AG09319 (cell line): ENCODE measurements at regions not wholly inside any gene's neighbourhood (a gene's known extent, or its start where the extent isn't known, plus 50 kb on each side); places are given as distances from the start of the nearest gene placed in this dataset.
"Not testable (repeated sequence)": the region's sequence is repeated elsewhere in the genome, so short reads cannot be mapped to it uniquely, and the experiment has no call there.

Source experiments
- DNase-seq: peaks from one replicate; pipeline ENCODE4 v3.0.0-alpha.2; 2010; ENCODE audit warnings: low read depth; ENCODE audit errors: extremely low read depth
- TF ChIP-seq, protein P1 (sequence below): IDR thresholded peaks from 2 replicates; pipeline ENCODE4 v1.5.1; 2011; ENCODE audit warnings: low read depth, mild to moderate bottlenecking, inconsistent platforms, low read length, moderate library complexity

DNA sequence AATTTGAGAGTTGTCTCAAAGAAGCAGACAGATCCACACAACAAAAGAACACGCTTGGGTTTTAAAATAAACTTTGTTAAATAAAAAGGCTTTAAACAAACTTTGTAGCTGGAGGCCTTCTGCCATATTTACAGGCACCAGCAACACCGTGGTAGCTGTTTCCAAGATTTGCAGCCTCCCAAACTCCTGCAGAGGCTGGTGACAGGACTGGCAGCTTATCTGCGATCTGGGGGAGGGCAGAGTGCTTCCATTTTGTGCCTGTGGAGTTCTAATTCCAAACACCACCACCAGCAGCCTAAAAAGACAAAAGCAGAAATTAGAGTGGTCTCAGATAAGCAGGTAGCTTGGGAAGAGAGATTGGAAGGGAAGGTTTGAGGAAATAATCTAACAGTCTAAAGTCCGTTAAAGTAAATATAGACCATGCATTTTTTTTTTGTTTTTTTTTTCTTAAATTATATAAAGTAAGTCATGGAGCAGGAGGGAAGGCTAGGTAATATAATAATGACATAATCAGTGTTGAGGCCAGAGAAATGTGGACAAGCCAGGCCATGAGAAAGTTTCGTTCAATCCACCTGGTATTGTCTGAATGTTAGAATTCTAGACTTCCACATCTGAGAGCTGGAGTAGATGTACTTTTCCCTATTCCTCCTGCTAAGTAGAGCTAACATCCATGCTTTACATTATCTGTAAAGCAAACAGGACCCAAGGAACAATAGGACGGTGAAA is 69.6 kb upstream of the TMEM132D start:
- no peak for DNase-seq
- TF ChIP-seq, protein P1, sequence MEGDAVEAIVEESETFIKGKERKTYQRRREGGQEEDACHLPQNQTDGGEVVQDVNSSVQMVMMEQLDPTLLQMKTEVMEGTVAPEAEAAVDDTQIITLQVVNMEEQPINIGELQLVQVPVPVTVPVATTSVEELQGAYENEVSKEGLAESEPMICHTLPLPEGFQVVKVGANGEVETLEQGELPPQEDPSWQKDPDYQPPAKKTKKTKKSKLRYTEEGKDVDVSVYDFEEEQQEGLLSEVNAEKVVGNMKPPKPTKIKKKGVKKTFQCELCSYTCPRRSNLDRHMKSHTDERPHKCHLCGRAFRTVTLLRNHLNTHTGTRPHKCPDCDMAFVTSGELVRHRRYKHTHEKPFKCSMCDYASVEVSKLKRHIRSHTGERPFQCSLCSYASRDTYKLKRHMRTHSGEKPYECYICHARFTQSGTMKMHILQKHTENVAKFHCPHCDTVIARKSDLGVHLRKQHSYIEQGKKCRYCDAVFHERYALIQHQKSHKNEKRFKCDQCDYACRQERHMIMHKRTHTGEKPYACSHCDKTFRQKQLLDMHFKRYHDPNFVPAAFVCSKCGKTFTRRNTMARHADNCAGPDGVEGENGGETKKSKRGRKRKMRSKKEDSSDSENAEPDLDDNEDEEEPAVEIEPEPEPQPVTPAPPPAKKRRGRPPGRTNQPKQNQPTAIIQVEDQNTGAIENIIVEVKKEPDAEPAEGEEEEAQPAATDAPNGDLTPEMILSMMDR, result no peak

DNA sequence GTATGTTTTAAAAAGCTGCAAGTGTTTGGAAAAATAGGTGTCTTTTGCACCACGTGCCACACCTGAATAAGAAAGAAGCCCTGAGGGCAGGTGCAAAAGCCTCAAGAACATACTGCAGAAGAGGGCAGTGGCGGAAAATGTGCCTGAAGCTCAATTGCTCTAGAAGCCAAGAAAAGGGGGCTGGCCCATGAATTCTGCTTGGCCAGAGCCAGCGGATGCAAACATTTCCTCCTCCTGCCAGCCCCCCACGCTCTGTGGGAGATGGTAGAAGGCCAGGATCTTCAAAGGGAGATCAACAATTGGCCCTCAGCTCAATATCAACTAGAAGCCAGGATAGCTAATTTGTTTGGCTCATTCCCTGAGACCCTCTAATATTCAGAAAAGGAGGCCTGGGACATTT is 80.3 kb upstream of the TMEM132D start:
- no peak for DNase-seq
- TF ChIP-seq, protein P1, result no peak

DNA sequence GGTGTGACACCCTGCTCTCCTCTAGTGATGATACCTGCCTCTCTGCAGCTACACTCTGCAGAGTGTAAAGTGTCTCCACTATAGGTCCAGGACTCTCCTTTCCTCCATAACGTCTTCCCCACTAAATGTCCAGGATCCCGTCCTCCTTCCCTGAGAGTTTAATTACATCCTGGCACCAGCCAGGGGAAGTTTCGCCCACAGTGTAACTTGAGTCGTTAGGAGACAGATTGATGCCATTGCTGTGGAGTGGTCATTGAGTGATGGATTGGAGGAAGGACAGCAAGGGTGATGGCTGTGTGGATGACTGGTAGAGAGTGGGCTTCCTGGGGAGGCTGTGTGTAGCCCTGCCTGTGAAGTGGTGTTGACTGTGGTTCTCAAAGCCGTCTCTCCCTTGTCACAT is 84.0 kb upstream of the TMEM132D start:
- TF ChIP-seq, protein P1, result no peak
- DNase-seq, result no peak

DNA sequence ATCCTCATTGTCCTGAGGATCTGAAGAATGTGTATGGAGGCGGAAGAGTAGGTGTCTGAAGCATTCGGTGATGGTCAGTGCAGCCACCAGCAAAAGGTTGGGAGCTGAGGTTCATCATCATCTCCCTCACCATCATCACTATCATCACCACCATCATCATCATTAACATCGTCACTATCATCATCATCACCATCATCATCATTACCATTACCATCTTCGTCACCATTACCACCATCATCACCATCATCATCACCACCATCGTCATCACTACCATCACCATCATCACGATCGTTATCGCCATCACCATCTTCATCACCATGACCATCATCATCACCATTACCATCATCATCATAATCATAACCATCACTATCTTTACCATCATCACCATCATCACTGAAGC is 90.8 kb upstream of the TMEM132D start:
- TF ChIP-seq, protein P1, result no peak
- no peak for DNase-seq

DNA sequence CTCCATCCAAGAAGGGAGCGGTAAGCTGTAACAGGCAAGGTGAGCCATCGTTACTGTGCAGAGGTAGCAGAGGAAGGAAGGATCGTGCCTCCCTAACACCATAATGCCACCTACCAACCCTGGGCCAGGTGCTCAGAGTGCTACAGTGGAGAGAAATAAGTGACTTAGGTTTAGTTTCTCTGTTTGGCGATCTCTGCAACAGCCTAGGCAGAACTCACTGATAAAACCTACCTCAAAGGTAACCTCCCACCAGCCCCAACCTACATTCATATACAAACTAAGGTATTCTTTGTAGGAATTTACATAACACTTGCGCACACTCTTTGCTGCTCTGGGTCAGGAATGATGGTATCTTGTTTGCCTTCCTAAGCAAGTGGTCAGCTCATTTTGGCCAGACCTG is 93.4 kb upstream of the TMEM132D start:
- TF ChIP-seq, protein P1, result no peak
- no peak for DNase-seq

DNA sequence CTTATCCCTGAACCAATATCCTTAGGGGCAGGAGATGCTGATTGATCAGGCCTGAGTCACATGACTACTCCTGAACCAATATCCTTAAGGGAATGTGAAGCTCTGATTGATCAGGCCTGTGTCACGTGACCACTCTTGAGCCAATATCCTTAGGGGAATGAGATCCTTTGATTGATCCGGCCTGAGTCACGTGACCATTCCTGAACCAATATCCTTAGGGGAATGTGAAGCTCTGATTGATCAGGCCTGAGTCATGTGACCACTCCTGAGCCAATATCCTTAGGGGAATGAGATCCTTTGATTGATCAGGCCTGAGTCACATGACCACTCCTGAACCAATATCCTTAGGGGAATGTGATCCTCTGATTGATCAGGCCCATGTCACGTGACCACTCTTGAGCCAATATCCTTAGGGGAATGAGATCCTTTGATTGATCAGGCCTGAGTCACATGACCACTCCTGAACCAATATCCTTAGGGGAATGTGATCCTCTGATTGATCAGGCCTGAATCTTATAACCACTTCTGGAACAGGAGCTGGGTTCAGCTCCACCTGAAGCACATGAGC is 100.6 kb upstream of the TMEM132D start:
- not testable (repeated sequence) for DNase-seq

DNA sequence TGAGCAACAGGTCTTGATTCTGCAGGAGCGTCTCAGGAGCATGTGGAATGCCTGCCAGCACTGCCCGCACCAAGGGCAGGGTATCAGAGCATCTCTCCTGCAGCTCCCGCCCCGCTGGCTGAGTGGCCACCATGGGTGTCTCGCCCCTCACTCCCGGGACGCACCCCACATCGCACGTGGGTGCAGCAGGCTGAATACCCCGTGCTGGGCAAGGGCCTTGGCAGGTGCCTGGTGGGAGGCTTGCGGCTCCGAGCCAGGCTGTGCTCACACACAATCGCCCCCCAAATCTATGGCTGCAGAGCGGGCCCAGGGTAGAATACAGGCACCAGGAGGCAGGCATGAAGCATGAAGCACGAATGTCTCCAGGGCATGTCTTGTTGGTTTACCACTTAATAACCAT is 103.9 kb upstream of the TMEM132D start:
- TF ChIP-seq, protein P1, result no peak
- DNase-seq, result no peak

DNA sequence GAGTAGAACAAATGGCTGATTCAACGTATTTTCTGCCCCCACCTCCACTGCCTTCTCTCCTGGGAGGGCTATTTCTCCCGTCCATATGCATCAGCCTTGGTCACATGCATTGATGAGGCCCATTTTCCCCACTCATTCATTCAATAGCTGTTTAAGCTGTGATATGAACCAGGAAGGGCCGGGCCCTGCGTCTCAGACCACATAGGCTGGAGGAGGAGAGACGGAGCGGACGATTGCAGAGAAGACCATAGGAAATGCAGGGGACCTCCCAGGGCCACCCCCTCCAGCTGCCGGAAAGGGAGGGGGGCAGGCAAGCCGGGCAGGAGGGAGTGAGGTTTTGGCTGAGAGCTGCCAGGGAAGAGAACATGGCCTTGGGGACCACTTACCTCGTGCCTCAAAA is 104.4 kb upstream of the TMEM132D start:
- no peak for DNase-seq
- TF ChIP-seq, protein P1, result no peak
